GM13976 (cell line): ENCODE measurements at regions not wholly inside any gene's neighbourhood (a gene's known extent, or its start where the extent isn't known, plus 50 kb on each side); places are given as distances from the start of the nearest gene placed in this dataset.

Experiments used
- DNase-seq: peaks from one replicate; pipeline ENCODE4 v3.0.0; 2012; ENCODE audit warnings: low spot score
- CTCF ChIP-seq: IDR thresholded peaks from 2 replicates; pipeline ENCODE4 v1.5.1; 2012; ENCODE audit warnings: borderline replicate concordance, mild to moderate bottlenecking; ENCODE audit not compliant: insufficient read depth; ENCODE audit errors: extremely low read depth, missing control alignments, control extremely low read depth
- in situ Hi-C: fragments of 300-500 bp; cut with MboI; formaldehyde crosslinking; loops from one replicate; pipeline ENCODE4 v1.12.0; 2022; ENCODE audit warnings: low sequenced_read_pairs, mixed read lengths, inconsistent platforms; ENCODE audit not compliant: unreplicated experiment

DNA sequence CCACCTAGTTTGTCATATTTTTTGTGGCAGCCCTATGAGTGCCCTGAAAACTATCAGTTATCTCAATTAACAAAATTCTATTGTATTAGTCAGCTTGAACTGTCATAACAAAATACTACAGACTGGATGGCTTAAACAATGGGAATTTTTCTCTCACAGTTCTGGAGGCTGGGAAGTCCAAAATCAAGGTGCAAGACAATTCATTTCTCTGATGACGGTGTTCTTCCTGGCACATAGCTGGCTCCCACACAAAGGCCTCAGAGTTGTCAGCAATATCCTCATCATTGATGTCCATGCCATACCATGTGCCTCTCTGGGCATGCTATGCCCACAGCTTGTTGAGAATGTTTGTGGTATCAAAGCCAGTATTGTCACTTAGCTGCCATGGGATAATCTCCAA, 691.9 kb downstream of the NR2F1-AS1 start:
- no peak for DNase-seq
- TF ChIP-seq CTCF = no peak
- in situ Hi-C loops = no loop called here

DNA sequence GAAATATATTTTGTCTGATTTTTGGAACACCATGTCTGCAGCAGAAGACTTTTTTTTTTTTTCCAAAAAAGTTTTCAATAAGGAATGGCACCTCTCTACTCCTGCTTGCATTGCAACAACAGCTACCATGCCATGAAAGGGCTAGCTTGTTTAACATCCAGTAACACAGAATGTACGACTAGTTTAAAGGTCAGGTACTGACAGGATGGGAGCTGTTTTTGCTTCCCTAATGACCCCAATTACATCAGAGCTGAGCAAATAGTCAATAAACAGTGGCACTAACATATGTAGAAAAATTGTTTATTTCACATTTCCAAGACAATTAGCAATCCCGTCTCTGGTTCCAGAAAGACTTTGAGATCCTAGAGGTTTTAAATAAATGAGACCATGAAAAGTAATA, 693.8 kb downstream of the NR2F1-AS1 start:
- in situ Hi-C loops = no loop called here
- TF ChIP-seq CTCF = no peak
- DNase-seq = no peak

DNA sequence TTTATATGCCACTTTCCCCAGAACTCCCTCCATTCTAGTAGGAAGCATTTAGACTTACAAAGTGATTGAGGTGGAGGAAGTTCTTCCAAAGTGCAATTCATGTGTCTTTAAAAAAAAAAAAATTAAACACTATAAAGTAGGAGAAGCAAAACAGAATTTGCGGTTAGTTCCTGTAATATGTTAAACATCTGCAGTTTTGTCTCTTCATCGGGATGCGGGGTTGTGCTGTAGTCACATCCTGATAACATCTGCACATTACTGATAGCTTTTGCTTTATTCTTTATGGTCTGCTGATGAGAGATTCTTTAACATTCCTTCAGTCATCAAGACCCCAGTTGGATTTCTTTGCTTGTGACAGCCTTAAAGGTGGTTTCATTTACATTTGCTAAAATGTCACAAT, 694.3 kb downstream of the NR2F1-AS1 start:
- DNase-seq = no peak
- TF ChIP-seq CTCF = no peak
- in situ Hi-C loops = no loop called here

DNA sequence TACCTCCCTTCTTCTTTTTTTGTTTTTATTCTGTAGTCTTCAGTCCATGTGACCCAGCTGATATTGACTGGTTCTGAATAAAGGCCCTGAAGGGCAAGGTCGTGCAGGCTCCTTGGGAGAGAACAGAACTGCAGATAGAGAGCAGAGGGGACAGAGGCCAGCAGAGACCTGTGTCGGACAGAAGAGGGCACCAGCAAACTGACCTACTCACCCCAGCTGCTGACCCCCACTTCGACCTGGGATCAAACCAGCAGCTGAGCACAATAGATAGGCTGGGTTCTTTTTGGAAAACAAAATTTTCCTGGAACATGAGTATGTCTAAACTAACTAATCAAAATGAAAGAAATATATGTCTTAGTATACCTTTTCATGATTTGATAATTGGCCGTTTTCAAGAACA, 695.1 kb downstream of the NR2F1-AS1 start:
- in situ Hi-C loops = no loop called here
- TF ChIP-seq CTCF = no peak
- no peak for DNase-seq

DNA sequence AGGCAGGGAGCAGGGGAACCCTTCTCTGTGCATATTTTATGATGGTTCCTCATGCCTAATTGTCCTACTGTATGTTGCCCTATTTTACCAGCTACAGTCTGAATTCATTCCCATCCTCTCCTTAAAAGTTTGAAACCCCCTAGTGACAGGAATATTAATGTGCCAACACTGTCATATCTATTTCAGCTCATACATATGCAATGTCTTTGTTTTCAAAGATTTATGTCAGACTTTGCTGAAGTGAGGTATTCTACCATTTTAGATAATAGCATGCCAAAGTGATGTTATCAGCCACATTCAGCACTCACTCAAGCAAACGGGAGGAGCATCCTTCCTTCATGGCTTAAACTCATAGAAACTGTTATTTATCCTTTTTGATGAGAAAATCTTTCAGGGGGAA, 696.5 kb downstream of the NR2F1-AS1 start:
- DNase-seq = no peak
- in situ Hi-C loops = no loop called here
- no peak for TF ChIP-seq CTCF

DNA sequence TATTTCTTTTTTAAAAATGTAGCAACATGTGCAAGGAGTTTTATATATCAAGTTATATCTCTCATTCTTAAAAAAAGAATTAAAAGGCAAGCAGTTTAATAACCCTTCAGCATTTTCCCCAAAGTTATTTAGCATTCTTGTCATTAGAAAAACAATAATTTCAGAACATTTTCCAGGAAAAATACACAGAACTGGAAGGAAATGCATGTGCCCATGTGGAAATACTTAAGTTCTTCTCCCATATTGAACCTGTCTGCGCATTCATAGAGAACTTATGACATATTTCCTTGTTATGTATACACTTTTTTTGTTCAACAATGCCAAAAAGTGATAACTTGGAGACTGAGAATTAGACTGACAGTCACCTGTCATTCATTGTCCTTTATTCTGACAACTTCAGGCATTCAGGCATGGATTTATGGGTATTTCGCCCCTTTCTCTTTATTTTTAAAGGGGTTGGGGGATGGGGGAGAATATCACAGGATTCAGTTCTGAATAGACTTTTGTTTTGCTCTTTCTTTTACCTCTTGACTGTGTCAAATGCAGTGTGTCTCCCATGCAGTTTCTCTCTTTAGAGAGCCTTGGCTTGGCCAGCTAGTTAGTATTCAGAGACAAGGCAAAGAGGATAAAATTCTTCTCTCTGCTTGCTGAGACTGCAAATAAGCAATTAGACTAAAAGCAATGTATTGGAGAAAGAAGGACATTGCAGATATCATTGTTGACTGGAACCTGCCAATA, 701.0 kb downstream of the NR2F1-AS1 start:
- no peak for DNase-seq
- no peak for TF ChIP-seq CTCF
- in situ Hi-C loops = no loop called here
